WTC11 (cell line): ENCODE measurements at regions not wholly inside any gene's neighbourhood (a gene's known extent, or its start where the extent isn't known, plus 50 kb on each side); places are given as distances from the start of the nearest gene placed in this dataset.

Experiments
- ATAC-seq: fragments of 200-7000 bp; cut with Tn5 transposase; 2 replicates; pipeline ENCODE4 v1.10.0; 2021; ENCODE audit warnings: mild to moderate bottlenecking, moderate library complexity
- CTCF ChIA-PET: fragments of 300-600 bp; sonication (Branson Sonifier 250); formaldehyde crosslinking; loops from one replicate; lab custom pipeline; 2021; ENCODE audit warnings: antibody characterized with exemption; lab: Charles Lee
- POLR2A ChIA-PET: fragments of 350-600 bp; sonication (Branson Sonifier 250); formaldehyde crosslinking; loops from one replicate; lab custom pipeline; 2021; ENCODE audit warnings: antibody characterized with exemption; lab: Charles Lee
- DNase-seq: peaks from one replicate; pipeline ENCODE4 v3.0.0; 2021; ENCODE audit warnings: low spot score
- H3K27ac Mint-ChIP-seq: 2 replicates; pipeline ENCODE4 v1.8.0; 2021; ENCODE audit warnings: mixed read lengths
- H3K27me3 Mint-ChIP-seq: 2 replicates; pipeline ENCODE4 v1.8.0; 2021; ENCODE audit warnings: low read depth, mild to moderate bottlenecking, moderate library complexity, mixed read lengths
- H3K36me3 Mint-ChIP-seq: 2 replicates; pipeline ENCODE4 v1.8.0; 2021; ENCODE audit warnings: mixed read lengths
- H3K4me1 Mint-ChIP-seq: 2 replicates; pipeline ENCODE4 v1.8.0; 2022; ENCODE audit warnings: mixed read lengths
- H3K4me3 Mint-ChIP-seq: 2 replicates; pipeline ENCODE4 v1.8.0; 2021; ENCODE audit warnings: mild to moderate bottlenecking, moderate library complexity, mixed read lengths
- H3K9me3 Mint-ChIP-seq: 2 replicates; pipeline ENCODE4 v1.8.0; 2021; ENCODE audit warnings: mixed read lengths
- CREB1 ChIP-seq: sonication (generic); formaldehyde crosslinking; IDR thresholded peaks from 2 replicates; pipeline ENCODE4 v1.8.0; 2023; ENCODE audit warnings: mild to moderate bottlenecking, missing genetic modification reagents
- CREM ChIP-seq: sonication (generic); formaldehyde crosslinking; IDR thresholded peaks from 2 replicates; pipeline ENCODE4 v1.8.1; 2022; ENCODE audit warnings: mild to moderate bottlenecking, missing genetic modification reagents, moderate library complexity
- E2F5 ChIP-seq: sonication (generic); formaldehyde crosslinking; IDR thresholded peaks from 2 replicates; pipeline ENCODE4 v1.8.1; 2022; ENCODE audit warnings: mild to moderate bottlenecking, moderate library complexity, missing genetic modification reagents
- FOXP4 ChIP-seq: sonication (generic); formaldehyde crosslinking; IDR thresholded peaks from 2 replicates; pipeline ENCODE4 v1.8.0; 2022; ENCODE audit warnings: mild to moderate bottlenecking, missing genetic modification reagents
- GABPB1 ChIP-seq: sonication (generic); formaldehyde crosslinking; IDR thresholded peaks from 2 replicates; pipeline ENCODE4 v1.8.1; 2023; ENCODE audit warnings: mild to moderate bottlenecking, missing genetic modification reagents
- HMGA2 ChIP-seq: fragments of 250-450 bp; sonication (Bioruptor Pico); IDR thresholded peaks from 2 replicates; pipeline ENCODE4 v1.4.0; 2021; ENCODE audit warnings: mild to moderate bottlenecking, moderate library complexity
- JUN ChIP-seq: sonication (generic); formaldehyde crosslinking; IDR thresholded peaks from 2 replicates; pipeline ENCODE4 v1.8.0; 2023; ENCODE audit warnings: mild to moderate bottlenecking, missing genetic modification reagents
- MYBL2 ChIP-seq: sonication (generic); formaldehyde crosslinking; IDR thresholded peaks from 2 replicates; pipeline ENCODE4 v1.8.1; 2023; ENCODE audit warnings: mild to moderate bottlenecking, moderate library complexity, missing genetic modification reagents
- NFATC4 ChIP-seq: fragments of 250-450 bp; sonication (Bioruptor Pico); IDR thresholded peaks from 2 replicates; pipeline ENCODE4 v1.9.0; 2021; ENCODE audit warnings: mild to moderate bottlenecking
- NFE2L1 ChIP-seq: sonication (generic); formaldehyde crosslinking; IDR thresholded peaks from 2 replicates; pipeline ENCODE4 v1.8.1; 2023; ENCODE audit warnings: missing genetic modification reagents
- NR2C2 ChIP-seq: sonication (generic); formaldehyde crosslinking; IDR thresholded peaks from 2 replicates; pipeline ENCODE4 v1.8.0; 2022; ENCODE audit warnings: mild to moderate bottlenecking, missing genetic modification reagents
- RORB ChIP-seq: fragments of 250-450 bp; sonication (Bioruptor Pico); IDR thresholded peaks from 2 replicates; pipeline ENCODE4 v1.9.0; 2021; ENCODE audit warnings: mild to moderate bottlenecking
- SMAD4 ChIP-seq: sonication (generic); formaldehyde crosslinking; IDR thresholded peaks from 2 replicates; pipeline ENCODE4 v1.8.0; 2022; ENCODE audit warnings: mild to moderate bottlenecking, missing genetic modification reagents
- SOX15 ChIP-seq: fragments of 250-450 bp; sonication (Bioruptor Pico); IDR thresholded peaks from 2 replicates; pipeline ENCODE4 v1.9.0; 2021; ENCODE audit warnings: mild to moderate bottlenecking
- SP1 ChIP-seq: sonication (generic); formaldehyde crosslinking; conservative IDR thresholded peaks from 2 replicates; pipeline ENCODE4 v1.8.1; 2022; ENCODE audit warnings: missing genetic modification reagents
- STAT6 ChIP-seq: sonication (generic); formaldehyde crosslinking; conservative IDR thresholded peaks from 2 replicates; pipeline ENCODE4 v1.8.1; 2023; ENCODE audit warnings: mild to moderate bottlenecking, low read depth, missing genetic modification reagents, moderate library complexity
- TP53 ChIP-seq: sonication (generic); formaldehyde crosslinking; IDR thresholded peaks from 2 replicates; pipeline ENCODE4 v1.8.1; 2023; ENCODE audit warnings: mild to moderate bottlenecking, missing genetic modification reagents
- ZNF121 ChIP-seq: sonication (generic); formaldehyde crosslinking; IDR thresholded peaks from 2 replicates; pipeline ENCODE4 v1.8.0; 2023; ENCODE audit warnings: missing genetic modification reagents
- ZNF396 ChIP-seq: fragments of 250-450 bp; sonication (Bioruptor Pico); IDR thresholded peaks from 2 replicates; pipeline ENCODE4 v1.8.0; 2021; ENCODE audit warnings: mild to moderate bottlenecking, moderate library complexity, borderline replicate concordance
- ZNF423 ChIP-seq: fragments of 250-450 bp; sonication (Bioruptor Pico); IDR thresholded peaks from 2 replicates; pipeline ENCODE4 v2.1.2; 2022; ENCODE audit warnings: mild to moderate bottlenecking, moderate library complexity
- TF ChIP-seq, protein P1 (sequence below): sonication (generic); formaldehyde crosslinking; IDR thresholded peaks from 2 replicates; pipeline ENCODE4 v1.8.1; 2023; ENCODE audit warnings: mild to moderate bottlenecking, missing genetic modification reagents, moderate library complexity
- TF ChIP-seq, protein P2 (sequence below): sonication (generic); formaldehyde crosslinking; IDR thresholded peaks from 2 replicates; pipeline ENCODE4 v1.8.1; 2022; ENCODE audit warnings: missing genetic modification reagents, borderline replicate concordance

- no peak for ATAC-seq
- H3K36me3 Mint-ChIP-seq, result no peaks in the 10 kb centered on the region
- TF ChIP-seq RORB (CRISPR knock-in tag), result no peak
- no peak for TF ChIP-seq STAT6 (CRISPR knock-in tag)
- TF ChIP-seq ZNF423 (CRISPR knock-in tag), result no peak
- H3K4me3 Mint-ChIP-seq, result no peak overlapping the region
- H3K4me1 Mint-ChIP-seq, result peaks cover 14% of the 10 kb centered on the region
- ChIA-PET POLR2A (no interaction called here), CTCF (no interaction called here)
- H3K27me3 Mint-ChIP-seq, result no peaks in the 10 kb centered on the region
- no peak overlapping the region for H3K27ac Mint-ChIP-seq
- no peak for DNase-seq
- H3K9me3 Mint-ChIP-seq, result peaks cover 12% of the 10 kb centered on the region; the same call in 1 of the 2 replicates
Observed at GRCh38 chr4:32506067-32506466, 1785.9 kb downstream of the PCDH7 start.

DNA sequence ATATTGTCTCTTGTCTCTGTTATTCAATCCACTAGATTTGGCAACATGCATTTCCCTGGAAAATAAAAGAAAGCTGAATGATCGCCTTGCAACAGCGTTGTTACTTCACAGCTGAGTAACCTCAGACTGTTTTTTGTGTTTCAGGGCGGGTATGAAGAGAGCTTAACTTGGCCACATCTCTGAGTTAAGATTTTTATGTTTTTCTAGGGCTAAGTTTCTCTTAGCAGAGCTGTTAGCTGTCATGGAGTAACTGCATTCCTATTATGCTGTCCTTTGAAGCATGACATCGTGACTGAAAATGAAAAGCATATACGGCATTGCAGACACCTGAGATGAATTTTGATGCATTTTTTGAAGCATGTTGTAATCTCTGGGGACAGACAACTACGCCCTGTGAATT, 1798.9 kb downstream of the PCDH7 start:
- ATAC-seq (no peak), DNase-seq (no peak)
- H3K27me3 Mint-ChIP-seq, result no peaks in the 10 kb centered on the region
- no peak overlapping the region for H3K27ac Mint-ChIP-seq
- POLR2A ChIA-PET, result no interaction called here
- TF ChIP-seq NFATC4 (CRISPR knock-in tag) (no peak), MYBL2 (CRISPR knock-in tag) (no peak), HMGA2 (CRISPR knock-in tag) (no peak), JUN (CRISPR knock-in tag) (no peak), E2F5 (CRISPR knock-in tag) (no peak), CREM (no peak), NR2C2 (CRISPR knock-in tag) (no peak), TP53 (no peak), NFE2L1 (CRISPR knock-in tag) (no peak), SP1 (no peak), ZNF121 (no peak), ZNF396 (CRISPR knock-in tag) (no peak)
- TF ChIP-seq, protein P1, sequence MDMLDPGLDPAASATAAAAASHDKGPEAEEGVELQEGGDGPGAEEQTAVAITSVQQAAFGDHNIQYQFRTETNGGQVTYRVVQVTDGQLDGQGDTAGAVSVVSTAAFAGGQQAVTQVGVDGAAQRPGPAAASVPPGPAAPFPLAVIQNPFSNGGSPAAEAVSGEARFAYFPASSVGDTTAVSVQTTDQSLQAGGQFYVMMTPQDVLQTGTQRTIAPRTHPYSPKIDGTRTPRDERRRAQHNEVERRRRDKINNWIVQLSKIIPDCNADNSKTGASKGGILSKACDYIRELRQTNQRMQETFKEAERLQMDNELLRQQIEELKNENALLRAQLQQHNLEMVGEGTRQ, result no peak
- TF ChIP-seq, protein P2, sequence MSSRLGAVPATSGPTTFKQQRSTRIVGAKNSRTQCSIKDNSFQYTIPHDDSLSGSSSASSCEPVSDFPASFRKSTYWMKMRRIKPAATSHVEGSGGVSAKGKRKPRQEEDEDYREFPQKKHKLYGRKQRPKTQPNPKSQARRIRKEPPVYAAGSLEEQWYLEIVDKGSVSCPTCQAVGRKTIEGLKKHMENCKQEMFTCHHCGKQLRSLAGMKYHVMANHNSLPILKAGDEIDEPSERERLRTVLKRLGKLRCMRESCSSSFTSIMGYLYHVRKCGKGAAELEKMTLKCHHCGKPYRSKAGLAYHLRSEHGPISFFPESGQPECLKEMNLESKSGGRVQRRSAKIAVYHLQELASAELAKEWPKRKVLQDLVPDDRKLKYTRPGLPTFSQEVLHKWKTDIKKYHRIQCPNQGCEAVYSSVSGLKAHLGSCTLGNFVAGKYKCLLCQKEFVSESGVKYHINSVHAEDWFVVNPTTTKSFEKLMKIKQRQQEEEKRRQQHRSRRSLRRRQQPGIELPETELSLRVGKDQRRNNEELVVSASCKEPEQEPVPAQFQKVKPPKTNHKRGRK (CRISPR knock-in tag), result no peak
- H3K9me3 Mint-ChIP-seq, result peaks cover 12% of the 10 kb centered on the region
- CTCF ChIA-PET, result no interaction called here
- H3K36me3 Mint-ChIP-seq, result peaks cover 8% of the 10 kb centered on the region
- H3K4me1 Mint-ChIP-seq, result no peaks in the 10 kb centered on the region
- H3K4me3 Mint-ChIP-seq, result no peak overlapping the region

- POLR2A ChIA-PET, result no interaction called here
- H3K27me3 Mint-ChIP-seq, result no peaks in the 10 kb centered on the region
- H3K36me3 Mint-ChIP-seq, result peaks cover 8% of the 10 kb centered on the region
- H3K27ac Mint-ChIP-seq, result no peak overlapping the region
- H3K4me1 Mint-ChIP-seq, result no peaks in the 10 kb centered on the region
- DNase-seq (no peak), ATAC-seq (no peak)
- CTCF ChIA-PET, result no interaction called here
- peaks cover 13% of the 10 kb centered on the region for H3K9me3 Mint-ChIP-seq
- H3K4me3 Mint-ChIP-seq, result no peak overlapping the region
- TF ChIP-seq ZNF396 (CRISPR knock-in tag) (no peak), E2F5 (CRISPR knock-in tag) (no peak), TP53 (no peak), FOXP4 (no peak), SOX15 (CRISPR knock-in tag) (no peak), GABPB1 (no peak), CREB1 (CRISPR knock-in tag) (no peak), SMAD4 (CRISPR knock-in tag) (no peak)
Observed at GRCh38 chr4:32525420-32525819, 1805.3 kb downstream of the PCDH7 start.
